ENCODE measurements at regions not wholly inside any gene's neighbourhood (a gene's known extent, or its start where the extent isn't known, plus 50 kb on each side); places are given as distances from the start of the nearest gene placed in this dataset.

DNA sequence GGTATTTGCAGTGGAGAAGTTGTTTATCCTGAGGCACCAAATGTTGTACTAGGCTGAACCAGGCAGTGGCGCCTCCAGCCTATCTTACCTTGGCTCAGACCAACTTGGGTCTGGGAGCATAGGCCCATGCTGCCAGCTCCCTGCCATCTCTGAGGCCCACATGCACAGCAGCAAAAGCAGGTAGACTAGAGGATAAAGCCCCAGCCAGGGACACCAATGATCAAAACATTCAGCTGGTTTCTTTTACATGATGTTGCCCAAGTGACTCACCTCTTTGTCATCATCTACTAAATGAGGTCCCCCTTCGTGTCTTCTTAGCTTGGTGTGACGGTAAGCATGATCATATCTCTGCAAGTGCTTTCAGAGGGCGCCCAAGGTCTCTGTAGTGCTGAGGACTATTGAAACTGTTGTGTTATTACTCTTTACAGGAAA, 112.1 kb upstream of the DRD2 start:
- H3K79me2 ChIP-seq (ENCODE audit: insufficient read depth, low read length): no peaks in the 10 kb centered on the region
- intact Hi-C loops (cut with micrococcal nuclease): no loop called here
- ATAC-seq (no peak), DNase-seq (ENCODE audit: low read depth, low spot score) (no peak)
- no peaks in the 10 kb centered on the region for H3K4me1 ChIP-seq (ENCODE audit: control insufficient read depth in 1 of 2, insufficient read depth in 2 of 2, low read length in 2 of 2)
- H4K20me1 ChIP-seq (ENCODE audit: insufficient read depth): no peaks in the 10 kb centered on the region
- no TSS peak for BruUV-seq (replicated peaks)
- H3K9me2 ChIP-seq (ENCODE audit: insufficient read depth): no peaks in the 10 kb centered on the region
- H3K27me3 ChIP-seq (ENCODE audit: insufficient read depth, low read length): peaks cover 16% of the 10 kb centered on the region; the same call in 1 of the 2 replicates
- ChIA-PET CTCF (interaction anchor here (1.4 kb wide), 1 partner anchor 143 kb away, joined by 3 read pairs; no protein-coding TSS in a partner anchor), POLR2A (no interaction called here), RAD21 (ENCODE audit: low non-redundant PET in 1 of 2, low total read pairs in 2 of 2, uncharacterized antibody in 2 of 2, unreplicated experiment in 2 of 2) (no interaction called here)
- peak; percentile 29; the same call in 1 of the 2 replicates for TF ChIP-seq RAD21 (IDR thresholded peaks at IDR 0.05; ENCODE audit: low read depth)
- TF ChIP-seq SIN3A (IDR thresholded peaks at IDR 0.05; ENCODE audit: low read depth): no peak
- H3K9me3 ChIP-seq (ENCODE audit: control insufficient read depth in 1 of 2, insufficient read depth in 1 of 2, low read depth in 1 of 2, low read length in 2 of 2): no peaks in the 10 kb centered on the region
- no peak overlapping the region for H3K4me3 ChIP-seq (replicated peaks in 1 of 2; ENCODE audit: low read depth in 1 of 2, low read length in 2 of 2)
- no peak overlapping the region for H2AFZ ChIP-seq (ENCODE audit: low read depth, low read length, poor library complexity, severe bottlenecking)
- H3K36me3 ChIP-seq (ENCODE audit: control insufficient read depth in 1 of 2, insufficient read depth in 2 of 2, low read length in 2 of 2): no peaks in the 10 kb centered on the region
- H3K27ac ChIP-seq (ENCODE audit: low read depth, low read length): no peak overlapping the region
- H3K9ac ChIP-seq (ENCODE audit: low read length): no peak overlapping the region
- H3K4me2 ChIP-seq (ENCODE audit: low read length): no peak overlapping the region

DNA sequence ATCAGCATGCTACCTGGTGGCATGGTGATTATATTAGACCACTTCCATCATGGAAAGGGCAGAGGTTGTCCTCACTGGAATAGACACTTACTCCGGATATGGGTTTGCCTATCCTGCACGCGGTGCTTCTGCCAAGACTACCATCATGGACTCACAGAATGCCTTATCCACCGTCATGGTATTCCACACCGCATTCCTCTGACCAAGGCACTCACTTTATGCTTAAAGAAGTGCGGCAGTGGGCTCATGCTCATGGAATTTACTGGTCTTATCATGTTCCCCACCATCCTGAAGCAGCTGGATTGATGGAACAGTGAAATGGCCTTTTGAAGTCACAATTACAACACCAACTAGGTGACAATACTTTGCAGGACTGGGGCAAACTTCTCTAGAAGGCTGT, 109.2 kb upstream of the DRD2 start:
- CTCF ChIA-PET: no interaction called here
- no peaks in the 10 kb centered on the region for H3K9me2 ChIP-seq (ENCODE audit: insufficient read depth)
- no peaks in the 10 kb centered on the region for H3K9me3 ChIP-seq (ENCODE audit: control insufficient read depth in 1 of 2, insufficient read depth in 1 of 2, low read depth in 1 of 2, low read length in 2 of 2)

More for the DNA sequence above, 109.2 kb upstream of the DRD2 start:
- no TSS peak for BruUV-seq (replicated peaks)
- ChIA-PET POLR2A (no interaction called here), RAD21 (ENCODE audit: low non-redundant PET in 1 of 2, low total read pairs in 2 of 2, uncharacterized antibody in 2 of 2, unreplicated experiment in 2 of 2) (no interaction called here)
- intact Hi-C loops (cut with micrococcal nuclease): no loop called here
- ATAC-seq (no peak), DNase-seq (ENCODE audit: low read depth, low spot score) (no peak)
- Histone ChIP-seq H3K4me2 (ENCODE audit: low read length) (no peak overlapping the region), H3K36me3 (ENCODE audit: control insufficient read depth in 1 of 2, insufficient read depth in 2 of 2, low read length in 2 of 2) (no peaks in the 10 kb centered on the region), H3K4me1 (ENCODE audit: control insufficient read depth in 1 of 2, insufficient read depth in 2 of 2, low read length in 2 of 2) (no peaks in the 10 kb centered on the region), H2AFZ (ENCODE audit: low read depth, low read length, poor library complexity, severe bottlenecking) (no peak overlapping the region), H3K27ac (ENCODE audit: low read depth, low read length) (no peak overlapping the region), H4K20me1 (ENCODE audit: insufficient read depth) (no peaks in the 10 kb centered on the region), H3K79me2 (ENCODE audit: insufficient read depth, low read length) (no peaks in the 10 kb centered on the region), H3K9ac (ENCODE audit: low read length) (no peak overlapping the region), H3K4me3 (replicated peaks in 1 of 2; ENCODE audit: low read depth in 1 of 2, low read length in 2 of 2) (no peak overlapping the region), H3K27me3 (ENCODE audit: insufficient read depth, low read length) (peaks cover 6% of the 10 kb centered on the region; the same call in 1 of the 2 replicates)
- TF ChIP-seq POLR2A (IDR thresholded peaks at IDR 0.05; ENCODE audit: borderline replicate concordance, extremely low read depth, insufficient read depth, insufficient read length): no peak
- TF ChIP-seq ZNF274 (IDR thresholded peaks at IDR 0.05; ENCODE audit: low read depth, low read length): no peak
- TF ChIP-seq POLR2AphosphoS5 (IDR thresholded peaks at IDR 0.05; ENCODE audit: low read depth, low read length): no peak
- no peak for TF ChIP-seq RAD21 (IDR thresholded peaks at IDR 0.05; ENCODE audit: low read depth)
- TF ChIP-seq CEBPB (IDR thresholded peaks at IDR 0.05; ENCODE audit: low read depth): no peak
- TF ChIP-seq SRF (IDR thresholded peaks at IDR 0.05; ENCODE audit: low read depth): no peak
- TF ChIP-seq ZFX (IDR thresholded peaks at IDR 0.05): no peak
- TF ChIP-seq, protein P1, sequence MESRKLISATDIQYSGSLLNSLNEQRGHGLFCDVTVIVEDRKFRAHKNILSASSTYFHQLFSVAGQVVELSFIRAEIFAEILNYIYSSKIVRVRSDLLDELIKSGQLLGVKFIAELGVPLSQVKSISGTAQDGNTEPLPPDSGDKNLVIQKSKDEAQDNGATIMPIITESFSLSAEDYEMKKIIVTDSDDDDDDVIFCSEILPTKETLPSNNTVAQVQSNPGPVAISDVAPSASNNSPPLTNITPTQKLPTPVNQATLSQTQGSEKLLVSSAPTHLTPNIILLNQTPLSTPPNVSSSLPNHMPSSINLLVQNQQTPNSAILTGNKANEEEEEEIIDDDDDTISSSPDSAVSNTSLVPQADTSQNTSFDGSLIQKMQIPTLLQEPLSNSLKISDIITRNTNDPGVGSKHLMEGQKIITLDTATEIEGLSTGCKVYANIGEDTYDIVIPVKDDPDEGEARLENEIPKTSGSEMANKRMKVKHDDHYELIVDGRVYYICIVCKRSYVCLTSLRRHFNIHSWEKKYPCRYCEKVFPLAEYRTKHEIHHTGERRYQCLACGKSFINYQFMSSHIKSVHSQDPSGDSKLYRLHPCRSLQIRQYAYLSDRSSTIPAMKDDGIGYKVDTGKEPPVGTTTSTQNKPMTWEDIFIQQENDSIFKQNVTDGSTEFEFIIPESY (IDR thresholded peaks at IDR 0.05; ENCODE audit: extremely low read depth, insufficient replicate concordance, low read length): no peak
- TF ChIP-seq JUND (IDR thresholded peaks at IDR 0.05): no peak

All from HCT116 (cell line).